Activated CD4-positive, alpha-beta T cell treated with anti-CD3 and anti-CD28 coated beads, Interleukin-2, amount 50 U/mL, for 48 hours (primary cell): ENCODE measurements at regions not wholly inside any gene's neighbourhood (a gene's known extent, or its start where the extent isn't known, plus 50 kb on each side); places are given as distances from the start of the nearest gene placed in this dataset.

Source experiments
- DNase-seq, 2 experiments: peaks; one replicate each; pipeline ENCODE4 v3.0.0-alpha.2; 2020

- no peak for DNase-seq
Measured at GRCh38 chr13:22135446-22135845, 464.6 kb downstream of the FGF9 start.

- no peak for DNase-seq
Measured at GRCh38 chr13:22137361-22138050, 466.6 kb downstream of the FGF9 start.

DNA sequence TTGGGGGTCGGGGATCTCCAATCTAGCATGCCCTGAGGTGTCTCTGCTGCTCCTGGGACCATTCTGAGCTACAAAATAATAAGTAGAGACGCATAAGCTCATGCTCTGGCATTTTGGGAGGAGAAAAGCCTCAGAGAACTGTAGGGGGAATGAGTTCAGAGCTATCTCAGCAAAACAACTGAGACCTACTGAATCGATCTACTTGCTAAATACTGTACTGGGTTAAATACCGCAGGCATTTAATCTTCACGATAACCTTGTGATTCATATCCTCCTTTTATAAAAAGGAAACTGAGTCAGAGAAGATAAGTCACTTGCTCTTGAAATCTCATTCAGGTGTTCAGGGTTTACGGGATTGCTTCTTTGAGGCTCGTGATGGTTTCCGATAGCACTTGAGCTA, 468.1 kb downstream of the FGF9 start:
- no peak for DNase-seq

DNA sequence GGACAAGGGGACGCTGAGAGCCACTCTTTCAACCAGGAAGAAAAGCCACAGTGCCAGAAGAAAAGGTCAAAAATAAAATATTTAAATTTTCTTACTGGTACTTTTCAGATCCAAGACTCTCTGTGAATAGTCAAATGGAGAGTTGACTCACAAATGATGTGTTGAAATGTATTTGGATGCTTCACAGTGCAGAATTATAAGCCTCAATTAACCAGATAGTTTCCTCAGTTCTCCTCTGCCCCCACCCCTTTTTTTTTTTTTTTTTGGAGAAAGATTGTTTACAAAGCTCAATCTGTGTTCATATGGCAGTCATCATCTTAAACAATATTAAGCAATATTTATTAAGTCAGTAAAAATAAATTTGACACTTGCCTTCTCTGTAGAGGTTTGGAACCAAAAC, 470.8 kb downstream of the FGF9 start:
- DNase-seq: no peak

GRCh38 chr13:22143671-22144070, 472.8 kb downstream of the FGF9 start:
- no peak for DNase-seq

DNA sequence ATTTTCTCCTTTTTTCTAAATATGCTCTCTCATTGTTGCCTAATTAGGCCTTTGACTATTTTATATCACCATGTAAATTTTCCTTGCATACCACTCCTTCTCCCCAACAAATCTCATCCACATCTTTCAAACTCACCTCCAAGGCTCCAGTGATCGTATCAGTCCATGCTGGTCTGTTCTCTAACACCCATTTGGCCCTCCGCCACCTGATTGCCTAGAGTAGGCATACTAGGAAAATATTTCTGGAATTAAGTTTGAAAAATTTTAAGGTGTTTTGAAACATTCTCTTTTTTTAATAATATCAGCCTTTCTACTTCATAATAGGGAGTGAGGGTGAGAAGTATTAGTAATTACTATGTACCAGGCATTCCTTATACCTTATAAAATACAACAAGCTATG, 473.9 kb downstream of the FGF9 start:
- no peak for DNase-seq

GRCh38 chr13:22148187-22148586, 477.3 kb downstream of the FGF9 start:
- DNase-seq: no peak

- no peak for DNase-seq
Measured at GRCh38 chr13:22152751-22153150, 481.9 kb downstream of the FGF9 start.

DNA sequence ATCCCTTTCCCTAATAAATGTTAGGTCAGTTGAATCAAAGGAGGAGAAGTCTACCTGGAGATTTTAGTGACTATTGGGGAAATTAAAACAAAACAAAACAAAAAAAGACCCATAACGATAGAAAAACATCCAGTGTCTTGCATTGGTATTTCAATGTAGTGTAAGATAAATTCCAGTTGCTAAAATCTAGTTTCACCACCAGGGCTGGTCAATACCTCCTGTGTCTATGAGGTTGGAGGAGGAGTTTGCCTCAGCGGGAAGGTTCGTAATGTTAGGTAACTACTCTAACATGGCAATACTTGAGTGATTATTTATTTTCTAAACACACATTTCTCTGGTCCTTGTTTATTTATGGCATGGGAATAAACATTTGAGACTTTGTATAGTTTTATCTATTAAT, 483.2 kb downstream of the FGF9 start:
- no peak for DNase-seq

DNA sequence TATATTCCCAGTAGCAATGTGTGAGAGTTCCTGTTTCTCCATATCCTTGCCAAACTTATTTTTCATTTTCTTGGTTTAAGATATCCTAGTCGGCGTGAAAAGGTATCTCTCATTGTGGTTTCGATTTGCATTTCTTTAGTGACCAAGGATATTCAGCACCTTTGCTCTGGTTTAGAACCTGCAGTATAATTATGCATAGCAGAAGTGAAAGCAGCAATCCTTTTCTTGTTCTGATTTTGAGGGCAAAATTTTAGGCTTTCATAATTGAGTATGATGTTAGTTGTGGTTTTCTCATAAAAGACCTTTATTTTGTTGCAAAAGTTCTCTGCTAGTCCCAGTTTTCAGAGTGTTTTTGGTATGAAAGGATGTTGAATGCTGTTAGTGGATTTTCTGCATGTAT, 491.0 kb downstream of the FGF9 start:
- DNase-seq: no peak

DNA sequence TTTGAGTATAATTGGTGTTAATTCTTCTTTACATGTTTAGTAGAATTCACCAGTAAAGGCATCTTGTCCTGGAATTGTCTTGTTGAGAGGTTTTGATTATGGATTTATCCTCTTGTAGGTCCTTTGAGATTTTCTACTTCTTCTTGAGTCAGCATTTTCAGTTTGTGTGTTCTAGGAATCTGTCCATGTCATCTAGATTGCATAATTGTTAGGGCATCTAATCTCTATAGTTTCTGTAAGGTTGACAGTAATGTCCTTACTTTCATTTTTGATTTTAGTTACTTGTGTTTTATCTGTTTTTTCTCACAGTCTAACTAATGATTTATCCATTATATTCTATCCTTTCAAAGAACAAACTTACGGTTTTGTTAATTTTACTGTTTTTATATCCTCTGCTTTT, 492.0 kb downstream of the FGF9 start:
- no peak for DNase-seq

- DNase-seq: no peak
Measured at GRCh38 chr13:22168437-22169190, 497.7 kb downstream of the FGF9 start.

DNA sequence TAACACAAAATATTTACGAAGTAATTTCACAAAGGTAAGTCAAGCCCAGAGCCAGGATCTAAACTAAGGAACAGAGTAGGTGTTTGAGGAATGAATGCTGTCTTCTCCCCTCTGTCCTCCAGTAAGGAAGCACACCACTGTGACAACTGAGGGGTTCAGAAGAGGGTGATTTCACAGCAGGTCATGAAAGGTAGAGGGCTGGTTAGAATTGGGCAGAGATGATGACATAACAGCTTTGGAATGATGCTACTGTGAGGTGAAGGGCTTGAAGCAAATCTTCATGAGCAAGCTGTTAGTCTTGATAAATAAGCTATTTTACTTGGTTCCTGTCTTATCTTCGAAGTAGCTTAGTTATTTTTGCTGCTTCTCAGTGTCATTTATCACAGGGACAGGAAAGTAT, 498.6 kb downstream of the FGF9 start:
- DNase-seq: no peak

DNA sequence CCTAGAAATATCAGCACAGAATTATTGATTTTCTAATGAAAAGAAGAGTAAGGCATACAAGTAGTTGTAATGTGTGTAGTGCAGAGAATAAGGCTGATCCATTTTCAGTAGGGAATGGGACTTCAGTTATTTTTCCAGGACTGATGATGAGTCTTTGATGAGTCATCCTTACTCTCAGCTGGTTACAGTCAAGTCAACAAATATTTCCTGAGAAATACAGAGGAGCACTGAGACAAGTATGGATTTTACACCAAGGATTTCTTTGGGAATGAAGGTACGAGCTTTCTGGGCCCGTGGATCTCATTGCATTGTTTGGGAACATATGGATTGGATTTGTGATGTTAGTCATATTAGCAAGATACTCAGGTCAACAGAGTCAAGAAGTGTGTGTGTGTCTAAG, 502.7 kb downstream of the FGF9 start:
- DNase-seq: no peak

- no peak for DNase-seq
Measured at GRCh38 chr13:22175241-22175640, 504.4 kb downstream of the FGF9 start.

- DNase-seq: no peak
Measured at GRCh38 chr13:22175815-22176214, 504.9 kb downstream of the FGF9 start.

- DNase-seq: no peak
Measured at GRCh38 chr13:22176968-22177520, 506.2 kb downstream of the FGF9 start.

DNA sequence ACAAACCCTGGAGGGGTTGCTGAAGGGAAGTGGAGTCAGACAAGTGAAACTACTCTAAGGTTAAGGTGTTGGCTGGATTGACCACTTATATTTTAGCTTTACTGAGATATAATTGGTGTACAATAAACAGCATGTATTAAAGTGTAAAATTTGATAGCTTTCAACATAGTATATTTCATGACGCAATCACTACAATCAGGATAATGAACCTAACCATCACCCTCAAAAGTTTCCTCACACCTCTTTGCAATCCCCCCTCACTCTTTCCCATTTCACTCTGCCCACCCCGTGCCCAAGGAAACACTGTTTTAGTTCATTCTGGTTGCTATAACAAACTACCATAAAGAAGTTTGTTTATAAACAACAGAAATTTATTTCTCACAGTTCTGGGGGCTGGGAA, 508.0 kb downstream of the FGF9 start:
- no peak for DNase-seq

GRCh38 chr13:22187329-22187728, 516.5 kb downstream of the FGF9 start:
- no peak for DNase-seq

- DNase-seq: no peak
Measured at GRCh38 chr13:22189176-22190048, 518.5 kb downstream of the FGF9 start.

DNA sequence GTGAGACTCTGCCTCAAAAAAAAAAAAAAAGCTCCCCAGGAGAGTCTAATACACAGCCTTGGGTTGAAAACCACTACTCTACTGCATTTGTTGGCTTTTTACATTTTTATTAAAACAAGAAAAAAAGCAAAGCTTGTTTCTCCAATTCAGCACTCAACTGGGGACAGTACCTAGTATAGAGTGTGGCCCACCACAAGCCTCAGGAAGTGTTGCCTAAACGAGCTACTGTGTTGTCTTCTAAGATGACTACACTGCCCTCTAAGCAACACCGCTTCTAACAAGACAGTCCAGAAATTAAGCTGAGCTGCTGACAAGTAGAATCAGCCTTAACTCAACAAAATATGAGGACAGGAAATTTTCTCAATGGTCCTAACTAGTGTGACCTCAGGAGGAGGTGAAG, 522.2 kb downstream of the FGF9 start:
- no peak for DNase-seq

- DNase-seq: no peak
Measured at GRCh38 chr13:22194106-22194805, 523.4 kb downstream of the FGF9 start.

- no peak for DNase-seq
Measured at GRCh38 chr13:22195726-22196125, 524.9 kb downstream of the FGF9 start.
